ENCODE measurements at regions not wholly inside any gene's neighbourhood (a gene's known extent, or its start where the extent isn't known, plus 50 kb on each side); places are given as distances from the start of the nearest gene placed in this dataset.

- TF ChIP-seq, protein P1, sequence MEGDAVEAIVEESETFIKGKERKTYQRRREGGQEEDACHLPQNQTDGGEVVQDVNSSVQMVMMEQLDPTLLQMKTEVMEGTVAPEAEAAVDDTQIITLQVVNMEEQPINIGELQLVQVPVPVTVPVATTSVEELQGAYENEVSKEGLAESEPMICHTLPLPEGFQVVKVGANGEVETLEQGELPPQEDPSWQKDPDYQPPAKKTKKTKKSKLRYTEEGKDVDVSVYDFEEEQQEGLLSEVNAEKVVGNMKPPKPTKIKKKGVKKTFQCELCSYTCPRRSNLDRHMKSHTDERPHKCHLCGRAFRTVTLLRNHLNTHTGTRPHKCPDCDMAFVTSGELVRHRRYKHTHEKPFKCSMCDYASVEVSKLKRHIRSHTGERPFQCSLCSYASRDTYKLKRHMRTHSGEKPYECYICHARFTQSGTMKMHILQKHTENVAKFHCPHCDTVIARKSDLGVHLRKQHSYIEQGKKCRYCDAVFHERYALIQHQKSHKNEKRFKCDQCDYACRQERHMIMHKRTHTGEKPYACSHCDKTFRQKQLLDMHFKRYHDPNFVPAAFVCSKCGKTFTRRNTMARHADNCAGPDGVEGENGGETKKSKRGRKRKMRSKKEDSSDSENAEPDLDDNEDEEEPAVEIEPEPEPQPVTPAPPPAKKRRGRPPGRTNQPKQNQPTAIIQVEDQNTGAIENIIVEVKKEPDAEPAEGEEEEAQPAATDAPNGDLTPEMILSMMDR (IDR thresholded peaks at IDR 0.05; ENCODE audit: low read length, missing control alignments) = no peak
- no peak overlapping the region for H3K4me3 ChIP-seq (replicated peaks; ENCODE audit: low read depth, low read length)
- DNase-seq (ENCODE audit: low read depth) = no peak
These were observed 122.1 kb downstream of the TTLL2 start for GRCh38 chr6:167446971-167447370.

DNA sequence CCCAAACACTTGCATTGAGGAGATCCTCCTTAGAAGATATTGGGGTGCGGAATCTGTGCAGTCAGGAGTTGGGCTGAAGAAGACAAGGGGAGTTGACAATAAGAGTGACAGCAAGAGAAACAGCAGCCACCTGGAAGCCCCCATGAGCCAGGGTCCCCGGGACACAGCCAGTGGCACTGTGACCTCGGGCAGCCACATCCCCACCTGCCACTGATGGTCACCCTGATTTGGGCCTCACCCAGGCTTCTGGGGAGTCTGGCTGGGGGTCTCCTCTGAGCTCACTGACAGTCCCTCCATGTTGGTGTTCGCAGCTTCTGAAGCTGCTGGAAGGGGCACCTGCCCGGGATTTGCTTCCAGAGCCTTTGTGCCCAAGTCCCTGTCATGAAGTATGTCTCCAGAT, 123.5 kb downstream of the TTLL2 start:
- DNase-seq (ENCODE audit: low read depth) = no peak
- no peak overlapping the region for H3K4me3 ChIP-seq (replicated peaks; ENCODE audit: low read depth, low read length)
- TF ChIP-seq, protein P1 (IDR thresholded peaks at IDR 0.05; ENCODE audit: low read length, missing control alignments) = no peak

DNA sequence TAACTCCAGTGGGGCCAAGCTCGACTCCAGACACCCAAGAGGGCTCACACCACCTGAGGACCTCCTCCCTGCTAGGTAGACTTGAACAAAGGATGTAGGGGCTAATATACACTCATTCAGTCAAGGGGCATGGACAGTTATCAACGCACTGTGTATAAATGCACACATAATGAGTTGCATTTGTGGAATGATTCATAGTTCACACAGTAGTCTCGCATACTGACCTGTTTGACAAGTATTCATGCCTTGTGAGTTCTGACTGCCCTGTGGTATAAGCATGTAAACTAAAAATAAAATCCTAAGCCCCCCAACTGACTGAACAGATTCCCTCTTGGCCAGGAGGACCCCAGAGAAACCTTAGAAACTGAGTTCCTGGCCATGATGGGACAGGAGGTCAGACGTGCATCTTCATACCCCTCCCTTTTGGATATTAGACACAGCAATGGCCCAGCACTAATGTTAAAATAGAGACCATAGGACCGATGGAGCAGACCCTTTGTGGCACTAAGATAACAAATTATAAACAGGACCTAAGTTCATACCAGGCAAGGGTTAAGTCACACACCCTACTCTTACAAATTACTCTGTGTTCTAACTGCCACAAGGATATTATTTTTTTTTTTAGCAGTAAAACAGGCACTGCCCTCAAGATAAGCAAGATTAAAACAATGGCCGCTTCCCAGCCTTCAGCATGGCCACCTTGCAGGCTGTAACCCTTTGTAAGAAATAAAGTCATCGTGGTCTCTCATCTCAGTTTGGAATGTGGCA, 124.4 kb downstream of the TTLL2 start:
- DNase-seq (ENCODE audit: low read depth) = no peak
- no peak overlapping the region for H3K4me3 ChIP-seq (replicated peaks; ENCODE audit: low read depth, low read length)
- TF ChIP-seq, protein P1 (IDR thresholded peaks at IDR 0.05; ENCODE audit: low read length, missing control alignments) = no peak

GRCh38 chr6:167450626-167451025, 125.7 kb downstream of the TTLL2 start:
- TF ChIP-seq, protein P1 (IDR thresholded peaks at IDR 0.05; ENCODE audit: low read length, missing control alignments) = no peak
- DNase-seq (ENCODE audit: low read depth) = no peak
- H3K4me3 ChIP-seq (replicated peaks; ENCODE audit: low read depth, low read length) = no peak overlapping the region

DNA sequence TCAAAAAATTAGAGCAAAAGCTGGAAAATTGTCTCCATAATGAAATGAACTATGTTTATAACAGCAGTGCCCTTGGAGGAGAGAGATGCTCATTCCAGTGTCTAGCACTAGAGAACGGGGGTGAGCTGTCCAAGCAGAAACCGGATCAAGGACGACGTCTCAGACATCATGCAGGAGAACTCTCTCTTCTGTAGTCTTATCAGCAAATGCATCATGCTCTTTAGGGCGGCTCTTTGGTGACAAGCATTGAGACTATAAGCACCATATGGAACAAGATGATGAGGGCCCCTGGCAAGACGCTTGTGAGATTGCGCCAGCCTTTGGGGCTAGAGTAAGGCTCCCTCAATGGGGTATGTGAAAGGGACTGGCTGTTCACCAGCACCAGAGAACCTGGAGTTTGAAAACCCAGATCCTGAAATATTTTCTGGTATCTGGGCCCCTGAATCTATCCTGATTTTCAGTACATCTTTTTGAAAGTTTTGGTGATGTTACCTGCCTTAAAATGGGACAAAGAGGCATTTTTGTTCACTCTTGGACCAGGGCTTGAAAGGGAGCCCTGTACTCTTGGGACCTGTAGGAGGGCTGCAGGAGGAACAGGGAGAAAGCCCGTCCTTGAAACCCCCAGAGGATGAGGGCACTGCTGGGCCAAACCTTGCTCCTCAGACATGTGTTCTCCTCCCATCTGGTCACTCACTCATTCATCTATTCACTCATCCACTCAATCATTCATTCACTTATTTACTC, 127.6 kb downstream of the TTLL2 start:
- DNase-seq (ENCODE audit: low read depth) = no peak
- TF ChIP-seq, protein P1 (IDR thresholded peaks at IDR 0.05; ENCODE audit: low read length, missing control alignments) = no peak
- H3K4me3 ChIP-seq (replicated peaks; ENCODE audit: low read depth, low read length) = no peak overlapping the region

DNA sequence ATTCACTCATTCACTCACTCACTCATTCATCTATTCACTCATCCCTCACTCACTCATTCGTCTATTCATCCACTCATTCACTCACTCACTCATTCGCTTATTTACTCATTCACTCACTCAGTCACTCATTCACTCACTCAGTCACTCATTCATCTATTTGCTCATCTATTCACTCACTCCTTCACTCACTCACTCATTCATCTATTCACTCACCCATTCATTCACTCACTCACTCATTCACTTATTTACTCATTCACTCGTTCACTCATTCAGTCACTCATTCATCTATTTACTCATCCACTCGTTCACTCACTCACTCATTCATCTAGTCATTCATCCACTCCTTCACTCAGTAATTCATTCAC, 128.2 kb downstream of the TTLL2 start:
- no peak overlapping the region for H3K4me3 ChIP-seq (replicated peaks; ENCODE audit: low read depth, low read length)
- TF ChIP-seq, protein P1 (IDR thresholded peaks at IDR 0.05; ENCODE audit: low read length, missing control alignments) = no peak
- no peak for DNase-seq (ENCODE audit: low read depth)

All from fibroblast of pulmonary artery (primary cell).